ENCODE measurements at regions not wholly inside any gene's neighbourhood (a gene's known extent, or its start where the extent isn't known, plus 50 kb on each side); places are given as distances from the start of the nearest gene placed in this dataset.

GRCh38 chr12:13745111-13745860 lies 236.1 kb downstream of the GRIN2B start:
- H3K27me3 ChIP-seq (ENCODE audit: low read depth): peaks cover 77% of the 10 kb centered on the region
- no peaks in the 10 kb centered on the region for H3K9me3 ChIP-seq (replicated peaks)
- TF ChIP-seq CTCF (IDR thresholded peaks at IDR 0.05; ENCODE audit: borderline replicate concordance): no peak
- no peak overlapping the region for H3K27ac ChIP-seq (replicated peaks)
- no peak overlapping the region for H3K4me3 ChIP-seq
- no peak for DNase-seq
- no peaks in the 10 kb centered on the region for H3K36me3 ChIP-seq
- intact Hi-C loops (cut with micrococcal nuclease): no loop called here
- H3K4me1 ChIP-seq: no peaks in the 10 kb centered on the region

- no peak for TF ChIP-seq CTCF (IDR thresholded peaks at IDR 0.05; ENCODE audit: borderline replicate concordance)
Observed at GRCh38 chr12:13744561-13744960, 236.8 kb downstream of the GRIN2B start.

GRCh38 chr12:13740149-13740545 lies 241.3 kb downstream of the GRIN2B start:
- Histone ChIP-seq H3K4me1 (no peaks in the 10 kb centered on the region), H3K27ac (replicated peaks) (no peak overlapping the region), H3K27me3 (ENCODE audit: low read depth) (peaks cover 45% of the 10 kb centered on the region), H3K4me3 (no peak overlapping the region), H3K36me3 (no peaks in the 10 kb centered on the region), H3K9me3 (replicated peaks) (no peaks in the 10 kb centered on the region)
- no peak for DNase-seq
- TF ChIP-seq CTCF (IDR thresholded peaks at IDR 0.05; ENCODE audit: borderline replicate concordance): no peak
- intact Hi-C loops (cut with micrococcal nuclease): no loop called here

More at GRCh38 chr12:13744561-13744960, 236.8 kb downstream of the GRIN2B start:
- H3K36me3 ChIP-seq: no peaks in the 10 kb centered on the region
- no peaks in the 10 kb centered on the region for H3K4me1 ChIP-seq
- H3K9me3 ChIP-seq (replicated peaks): no peaks in the 10 kb centered on the region
- intact Hi-C loops (cut with micrococcal nuclease): no loop called here
- no peak overlapping the region for H3K4me3 ChIP-seq
- DNase-seq: no peak
- H3K27me3 ChIP-seq (ENCODE audit: low read depth): peaks cover 70% of the 10 kb centered on the region
- H3K27ac ChIP-seq (replicated peaks): no peak overlapping the region

- Histone ChIP-seq H3K36me3 (no peaks in the 10 kb centered on the region), H3K27me3 (ENCODE audit: low read depth) (peaks cover 18% of the 10 kb centered on the region), H3K9me3 (replicated peaks) (no peaks in the 10 kb centered on the region), H3K4me1 (no peaks in the 10 kb centered on the region), H3K4me3 (no peak overlapping the region), H3K27ac (replicated peaks) (no peak overlapping the region)
- TF ChIP-seq CTCF (IDR thresholded peaks at IDR 0.05; ENCODE audit: borderline replicate concordance): no peak
- no peak for DNase-seq
- intact Hi-C loops (cut with micrococcal nuclease): no loop called here
Observed at GRCh38 chr12:13735734-13736133, 245.7 kb downstream of the GRIN2B start.

- no peaks in the 10 kb centered on the region for H3K36me3 ChIP-seq
Observed at GRCh38 chr12:13734584-13735152, 246.7 kb downstream of the GRIN2B start.

More at GRCh38 chr12:13734584-13735152, 246.7 kb downstream of the GRIN2B start:
- DNase-seq: no peak
- TF ChIP-seq CTCF (IDR thresholded peaks at IDR 0.05; ENCODE audit: borderline replicate concordance): no peak
- Histone ChIP-seq H3K4me1 (no peaks in the 10 kb centered on the region), H3K9me3 (replicated peaks) (no peaks in the 10 kb centered on the region), H3K4me3 (no peak overlapping the region), H3K27me3 (ENCODE audit: low read depth) (peaks cover 19% of the 10 kb centered on the region), H3K27ac (replicated peaks) (no peak overlapping the region)
- intact Hi-C loops (cut with micrococcal nuclease): no loop called here
